GM21447 (cell line): ENCODE measurements at regions not wholly inside any gene's neighbourhood (a gene's known extent, or its start where the extent isn't known, plus 50 kb on each side); places are given as distances from the start of the nearest gene placed in this dataset.
A peak's percentile ranks its signal among the peaks of the same experiment; 100 is the strongest.

Experiments used
- ATAC-seq: cut with Tn5 transposase; IDR thresholded peaks from one replicate; pipeline ENCODE4 v1.9.1; 2021; ENCODE audit not compliant: unreplicated experiment

GRCh38 chr7:86949779-86950260, 109.6 kb downstream of the ELAPOR2 start:
- no peak for ATAC-seq

- ATAC-seq = peak; percentile 93
These were observed 110.2 kb downstream of the ELAPOR2 start for GRCh38 chr7:86949052-86949778.

GRCh38 chr7:86947929-86948328, 111.5 kb downstream of the ELAPOR2 start:
- ATAC-seq = no peak

- no peak for ATAC-seq
These were observed 116.0 kb downstream of the ELAPOR2 start for GRCh38 chr7:86943447-86943846.

- no peak for ATAC-seq
These were observed 116.5 kb downstream of the ELAPOR2 start for GRCh38 chr7:86942995-86943394.

GRCh38 chr7:86942081-86942480, 117.4 kb downstream of the ELAPOR2 start:
- ATAC-seq = no peak

GRCh38 chr7:86939197-86939814, 120.1 kb downstream of the ELAPOR2 start:
- ATAC-seq = peak; percentile 81

DNA sequence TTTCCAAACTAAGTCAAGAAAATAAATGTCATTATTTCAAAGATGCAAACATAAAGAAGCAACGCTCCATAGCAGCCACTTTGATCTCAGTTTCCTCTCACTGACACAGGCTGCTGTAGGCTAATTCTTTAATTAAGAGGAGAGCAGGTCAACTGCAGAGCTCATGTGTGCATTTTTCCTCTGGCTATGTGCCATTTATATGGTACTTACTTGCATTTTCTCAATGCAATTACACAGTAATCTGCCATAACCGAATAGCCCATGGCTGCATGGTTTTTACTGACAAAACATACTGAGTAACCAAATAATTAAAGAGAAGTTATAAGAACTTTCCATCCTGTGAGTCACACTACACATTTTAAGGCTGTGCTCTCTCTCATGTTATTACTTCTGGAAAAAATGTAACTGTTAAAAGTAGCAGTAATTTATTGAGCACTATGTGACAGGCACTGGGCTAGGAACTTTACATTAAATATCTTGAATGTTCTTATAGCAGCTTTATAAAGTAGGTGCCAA, 122.0 kb downstream of the ELAPOR2 start:
- ATAC-seq = no peak

GRCh38 chr7:86933295-86933845, 126.1 kb downstream of the ELAPOR2 start:
- no peak for ATAC-seq

DNA sequence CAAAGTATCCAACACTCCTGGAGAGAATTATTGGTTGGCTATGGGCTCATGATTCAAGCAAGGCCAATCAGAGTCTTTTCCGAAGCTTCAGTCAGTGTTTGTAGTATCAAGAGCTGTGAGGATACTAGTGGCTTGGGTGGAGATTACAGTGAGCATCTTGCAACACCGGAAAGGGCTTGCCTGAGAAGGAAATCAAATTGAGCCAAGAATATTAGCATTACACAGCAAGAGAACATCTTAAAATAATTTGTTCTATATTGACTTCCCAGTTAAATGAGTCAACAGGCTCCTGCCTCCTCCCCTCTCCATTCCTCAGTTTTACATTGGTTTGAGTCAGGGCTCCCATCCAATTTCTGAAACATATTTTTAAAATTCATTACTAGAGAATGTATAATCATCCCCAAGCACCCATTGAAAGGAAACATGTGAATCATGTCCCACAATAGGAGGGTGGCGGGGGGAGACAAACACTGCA, 127.4 kb downstream of the ELAPOR2 start:
- no peak for ATAC-seq

GRCh38 chr7:86931439-86931838, 128.0 kb downstream of the ELAPOR2 start:
- no peak for ATAC-seq

- ATAC-seq = no peak
These were observed 128.7 kb downstream of the ELAPOR2 start for GRCh38 chr7:86930554-86931307.

- ATAC-seq = no peak
These were observed 130.0 kb downstream of the ELAPOR2 start for GRCh38 chr7:86929293-86930109.

GRCh38 chr7:86928308-86928707, 131.1 kb downstream of the ELAPOR2 start:
- ATAC-seq = no peak

GRCh38 chr7:86926732-86927131, 132.7 kb downstream of the ELAPOR2 start:
- ATAC-seq = peak; percentile 66

DNA sequence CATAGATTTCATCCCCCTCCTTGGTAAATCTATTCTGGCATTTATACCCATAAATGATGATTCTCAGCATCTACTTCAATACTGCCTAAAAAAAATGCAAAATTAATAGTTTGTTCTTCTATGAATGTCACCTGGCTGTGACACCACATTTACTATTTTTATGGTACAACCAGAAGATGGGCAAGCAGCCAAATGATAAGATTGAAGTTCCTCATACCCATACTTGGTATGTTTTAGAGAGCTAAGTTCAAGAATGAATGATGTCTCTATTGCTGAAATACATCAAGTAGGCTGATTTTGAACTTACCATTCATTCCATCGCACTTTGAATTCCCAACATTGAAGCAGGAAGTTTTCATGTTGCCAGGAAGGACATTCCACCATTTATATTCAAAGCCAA, 134.2 kb downstream of the ELAPOR2 start:
- ATAC-seq = no peak

- ATAC-seq = no peak
These were observed 135.9 kb downstream of the ELAPOR2 start for GRCh38 chr7:86923527-86923926.

DNA sequence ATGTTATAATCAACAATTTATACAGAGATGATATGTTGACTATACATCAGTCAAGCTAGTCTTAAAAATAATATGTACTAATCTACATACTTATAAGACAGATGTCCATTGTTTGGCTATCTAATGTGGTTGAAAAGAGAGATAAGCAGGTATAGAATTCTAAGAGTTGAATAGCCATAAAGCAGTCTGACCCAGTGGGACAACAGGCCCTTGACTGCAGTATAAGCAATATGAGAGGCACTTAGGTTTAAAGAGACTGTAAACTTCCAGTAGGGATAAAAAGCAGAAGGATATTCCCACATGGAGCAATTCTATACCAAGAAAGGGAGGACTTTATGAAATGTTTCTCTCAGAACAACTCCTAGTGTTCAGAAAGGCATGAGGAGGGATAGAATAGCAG, 139.3 kb downstream of the ELAPOR2 start:
- ATAC-seq = no peak

DNA sequence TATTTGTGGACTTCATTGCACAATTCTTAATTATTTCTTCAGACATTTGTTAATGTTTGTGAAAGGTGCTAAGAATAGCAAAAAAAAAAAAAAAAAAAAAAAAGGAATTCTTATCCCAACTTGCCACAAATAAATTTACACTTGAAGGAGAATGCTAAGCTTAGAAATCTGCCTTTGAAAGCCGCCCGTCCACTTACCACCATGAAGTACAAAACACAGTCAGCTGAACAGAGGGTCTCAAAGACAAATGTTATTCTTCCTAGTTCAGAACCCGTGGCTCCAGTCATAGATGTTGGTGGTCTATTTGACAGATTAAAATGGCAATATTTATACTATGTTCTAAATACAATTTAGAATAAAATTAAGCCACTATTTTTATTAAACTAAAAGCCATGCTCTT, 141.2 kb downstream of the ELAPOR2 start:
- no peak for ATAC-seq

DNA sequence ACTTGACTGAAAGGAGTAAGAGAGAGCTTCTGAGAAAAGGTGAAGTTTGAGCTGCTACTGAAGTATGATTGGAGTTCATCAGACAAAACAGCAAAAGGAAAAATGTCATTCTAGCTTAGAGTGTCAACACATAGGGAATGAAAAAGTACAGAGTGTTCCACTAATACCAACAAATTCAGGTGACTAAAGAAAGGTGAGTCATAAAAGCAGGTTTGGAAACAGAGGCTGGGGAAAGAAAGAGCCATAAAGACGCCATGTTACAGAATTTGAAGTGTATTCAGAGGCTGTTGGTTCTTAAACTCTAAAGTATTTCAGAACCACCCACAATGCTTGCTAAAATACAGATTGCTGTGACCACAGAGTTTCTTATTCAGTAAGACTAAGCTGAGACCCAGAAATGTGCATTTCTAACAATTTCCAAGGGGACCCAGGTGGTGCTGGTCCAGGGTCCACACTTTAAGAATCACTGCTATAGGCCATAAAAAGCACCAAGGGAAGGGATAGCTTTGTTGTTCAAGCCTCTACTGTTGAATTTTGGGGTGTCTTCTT, 143.1 kb downstream of the ELAPOR2 start:
- no peak for ATAC-seq
